ENCODE measurements at regions not wholly inside any gene's neighbourhood (a gene's known extent, or its start where the extent isn't known, plus 50 kb on each side); places are given as distances from the start of the nearest gene placed in this dataset.

GRCh38 chr7:12963435-12963834 lies 276.0 kb downstream of the ARL4A start:
- TF ChIP-seq CTCF (conservative IDR thresholded peaks at IDR 0.05) (no peak), EZH2 (IDR thresholded peaks at IDR 0.05; ENCODE audit: low read depth) (no peak)

Measured in PC-9 (cell line).